KBM-7 (cell line): ENCODE measurements at regions not wholly inside any gene's neighbourhood (a gene's known extent, or its start where the extent isn't known, plus 50 kb on each side); places are given as distances from the start of the nearest gene placed in this dataset.

Experiments
- DNase-seq: peaks from one replicate; pipeline ENCODE4 v3.0.0-alpha.2; 2015
- in situ Hi-C: fragments of 300-500 bp; cut with MboI; formaldehyde crosslinking; loops from 2 replicates; pipeline ENCODE4 v1.14.3; 2020; ENCODE audit warnings: low sequenced_read_pairs, low pct_unique_long_range_greater_than_20kb, mixed read lengths

- no peak for DNase-seq
- in situ Hi-C loops, result no loop called here
Observed at GRCh38 chr2:196336207-196336606, 164.8 kb upstream of the STK17B start.

DNA sequence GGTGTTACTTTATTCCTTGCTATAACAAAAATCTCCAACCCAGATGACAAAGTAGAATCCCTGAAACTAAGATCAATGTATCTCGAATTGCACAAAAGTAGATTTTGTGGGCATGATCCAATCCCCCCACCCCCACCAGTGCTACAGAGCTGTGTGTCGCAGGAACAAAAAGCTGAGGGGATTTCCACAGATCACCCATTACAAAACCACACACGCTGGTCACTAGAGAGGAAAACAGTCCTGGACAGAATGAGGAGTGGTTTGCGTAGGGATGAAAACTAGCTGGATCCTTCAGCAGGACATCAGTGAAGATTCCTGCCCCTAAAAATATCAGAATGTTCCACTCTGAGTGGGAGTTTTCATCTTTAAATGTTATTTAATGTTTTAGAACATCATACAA lies 165.3 kb upstream of the STK17B start:
- in situ Hi-C loops, result no loop called here
- DNase-seq, result no peak

- peak; percentile 53 for DNase-seq
- in situ Hi-C loops, result no loop called here
Observed at GRCh38 chr2:196337208-196337953, 166.0 kb upstream of the STK17B start.

DNA sequence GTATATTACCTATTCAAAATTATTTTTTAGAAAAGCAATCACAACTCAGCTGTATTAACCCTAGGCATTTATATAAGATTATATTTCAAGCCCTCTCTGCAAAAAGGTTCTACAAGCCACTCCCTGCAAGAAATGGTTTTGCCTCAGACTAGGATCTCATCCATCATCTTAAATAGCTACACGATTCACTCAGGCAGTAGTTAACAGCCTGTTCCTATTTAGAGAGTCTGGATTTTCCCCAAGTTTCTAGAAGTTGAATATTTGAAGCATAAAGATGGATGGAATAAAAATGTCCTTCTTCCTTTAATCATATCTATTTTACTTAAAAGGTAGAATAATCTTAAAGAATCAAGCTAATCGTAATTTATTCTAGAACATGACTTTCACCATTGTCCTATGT lies 167.1 kb upstream of the STK17B start:
- no peak for DNase-seq
- in situ Hi-C loops, result no loop called here

- no peak for DNase-seq
- in situ Hi-C loops, result no loop called here
Observed at GRCh38 chr2:196341277-196341841, 170.0 kb upstream of the STK17B start.

- no peak for DNase-seq
- in situ Hi-C loops, result no loop called here
Observed at GRCh38 chr2:196344397-196344796, 173.0 kb upstream of the STK17B start.

GRCh38 chr2:196353717-196354116 lies 182.3 kb upstream of the STK17B start:
- no peak for DNase-seq
- in situ Hi-C loops, result no loop called here

GRCh38 chr2:196354186-196354585 lies 182.8 kb upstream of the STK17B start:
- no peak for DNase-seq
- in situ Hi-C loops, result no loop called here

DNA sequence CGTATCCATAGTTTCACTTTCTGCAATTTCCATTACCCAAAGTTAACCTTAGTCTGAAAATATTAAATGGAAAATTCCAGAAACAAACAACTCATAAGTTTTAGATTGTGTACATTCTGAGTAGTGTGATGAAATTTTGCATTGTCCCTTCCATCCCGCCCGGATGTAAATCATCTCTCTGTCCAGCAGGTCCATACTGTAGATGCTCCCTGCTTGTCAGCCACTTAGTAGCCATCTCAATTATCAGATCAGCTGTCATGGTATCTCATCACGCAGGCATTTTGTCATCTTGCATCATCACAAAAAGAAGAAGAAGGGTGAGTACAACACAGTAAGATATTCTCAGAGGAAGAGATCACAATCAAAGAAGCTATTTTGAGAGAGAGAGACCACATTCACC lies 185.0 kb upstream of the STK17B start:
- in situ Hi-C loops, result no loop called here
- DNase-seq, result peak; percentile 38

GRCh38 chr2:196360650-196361049 lies 189.3 kb upstream of the STK17B start:
- in situ Hi-C loops, result no loop called here
- DNase-seq, result no peak

DNA sequence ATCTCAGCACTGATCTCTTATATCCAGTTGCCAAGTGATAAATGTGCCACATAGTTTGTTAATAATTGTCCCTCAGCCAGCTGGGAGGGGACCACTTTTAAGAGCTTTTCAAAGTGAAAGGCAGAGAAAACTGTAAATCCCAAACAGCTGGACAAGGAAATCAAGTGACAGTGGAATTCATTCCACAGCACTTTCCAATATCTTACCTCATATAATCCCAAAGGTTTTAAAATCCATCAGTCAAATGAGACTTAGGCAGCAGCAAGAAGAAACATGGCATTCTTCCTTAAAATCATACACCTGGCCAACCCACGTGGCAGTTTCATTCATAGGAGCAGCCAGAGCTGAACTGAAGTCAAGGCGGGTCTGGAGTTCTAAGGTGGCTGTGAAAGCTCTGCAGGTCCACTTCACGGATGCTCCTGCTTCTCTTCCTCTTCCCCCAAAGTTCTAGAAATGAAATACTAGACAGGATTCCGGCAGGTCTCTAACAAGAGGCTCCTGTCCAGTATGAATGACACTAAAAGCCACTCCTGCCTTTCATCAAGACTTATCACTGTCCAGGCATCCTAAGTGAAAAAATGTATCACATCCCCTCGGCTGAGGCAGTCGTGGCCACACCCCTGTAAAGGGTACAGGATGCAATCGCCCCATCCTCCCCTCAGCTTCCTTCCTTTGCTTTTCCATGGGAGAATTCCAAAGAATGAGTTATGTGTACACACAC lies 190.4 kb upstream of the STK17B start:
- no peak for DNase-seq
- in situ Hi-C loops, result no loop called here

GRCh38 chr2:196362973-196363549 lies 191.7 kb upstream of the STK17B start:
- in situ Hi-C loops, result no loop called here
- no peak for DNase-seq

- in situ Hi-C loops, result no loop called here
- no peak for DNase-seq
Observed at GRCh38 chr2:196365145-196365544, 193.8 kb upstream of the STK17B start.

DNA sequence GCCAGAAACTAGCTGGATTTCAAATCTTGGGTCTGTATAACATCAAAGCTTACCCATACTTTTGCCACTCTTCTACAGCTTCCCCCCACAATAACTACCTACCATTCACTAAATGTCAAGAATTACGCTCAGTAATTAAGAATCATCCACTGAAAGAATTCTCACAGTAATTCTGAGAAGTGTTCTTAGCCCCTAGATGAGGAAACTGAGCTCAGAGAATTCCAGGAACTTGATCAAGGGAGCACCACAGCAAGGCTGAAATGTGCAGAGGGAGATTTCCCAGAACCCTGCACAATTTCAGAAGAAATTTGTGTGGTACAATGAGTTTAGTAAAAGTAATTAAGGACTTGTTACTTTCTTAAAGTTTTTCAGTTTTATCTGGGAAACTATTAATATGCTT lies 194.5 kb upstream of the STK17B start:
- in situ Hi-C loops, result no loop called here
- peak; percentile 39 for DNase-seq

GRCh38 chr2:196367633-196368032 lies 196.3 kb upstream of the STK17B start:
- no peak for DNase-seq
- in situ Hi-C loops, result no loop called here

- no peak for DNase-seq
- in situ Hi-C loops, result no loop called here
Observed at GRCh38 chr2:196368546-196369225, 197.3 kb upstream of the STK17B start.

DNA sequence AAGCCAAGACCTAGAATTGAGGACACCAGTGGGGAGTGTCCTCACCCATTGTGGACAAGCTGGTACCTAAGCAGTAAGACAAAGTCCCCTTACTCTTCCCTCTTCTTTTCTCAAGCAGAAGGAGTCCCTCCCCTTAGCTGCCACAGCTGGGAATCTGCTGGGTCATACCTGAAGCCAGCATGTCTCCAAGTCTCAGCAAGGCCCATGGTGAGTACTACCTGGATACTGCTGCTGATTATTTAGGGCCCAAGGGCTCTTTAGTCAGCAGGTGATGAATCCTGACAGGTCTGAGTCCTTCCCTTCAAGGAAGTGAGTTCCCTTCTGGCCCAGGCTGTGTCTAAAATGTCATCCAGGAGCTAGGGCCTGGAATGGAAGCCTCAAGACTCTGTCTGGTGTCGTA lies 198.6 kb upstream of the STK17B start:
- in situ Hi-C loops, result no loop called here
- no peak for DNase-seq

GRCh38 chr2:196370381-196370780 lies 199.0 kb upstream of the STK17B start:
- no peak for DNase-seq
- in situ Hi-C loops, result no loop called here

DNA sequence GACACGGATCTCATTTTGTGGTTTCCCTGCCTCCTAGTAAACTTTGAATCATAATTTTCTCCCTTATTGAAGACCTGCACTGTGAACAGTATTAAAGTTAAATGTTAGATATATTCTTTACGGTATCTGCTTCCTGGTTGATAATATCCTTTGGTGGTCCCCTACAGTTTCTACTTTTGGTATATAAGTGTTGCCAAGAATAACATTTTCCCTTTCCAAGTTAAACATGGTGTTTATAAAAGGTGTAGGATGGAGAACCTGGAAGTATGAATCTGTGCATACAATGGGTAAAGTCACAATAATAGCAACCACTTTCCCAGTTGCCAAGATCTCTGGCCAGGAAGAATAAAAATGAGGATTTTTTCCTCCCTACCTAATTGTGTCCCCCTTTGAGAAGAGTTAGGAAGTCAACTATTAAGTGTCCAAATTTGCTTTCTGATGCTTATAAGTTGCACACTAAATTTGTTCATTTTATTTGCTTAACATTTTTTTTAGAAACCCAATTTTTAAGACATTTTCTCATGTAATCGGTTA lies 201.0 kb upstream of the STK17B start:
- no peak for DNase-seq
- in situ Hi-C loops, result no loop called here
